AG04450 (cell line): ENCODE measurements at regions not wholly inside any gene's neighbourhood (a gene's known extent, or its start where the extent isn't known, plus 50 kb on each side); places are given as distances from the start of the nearest gene placed in this dataset.

ENCODE experiments used
- CTCF ChIA-PET: fragments of 300-600, 350-600 bp; formaldehyde crosslinking; extraction: SDS; loops from one replicate; lab custom pipeline; 2022; ENCODE audit warnings: antibody characterized with exemption, inconsistent platforms; lab: Charles Lee
- POLR2A ChIA-PET: fragments of 350-600 bp; formaldehyde crosslinking; extraction: SDS; loops from one replicate; lab custom pipeline; 2021; ENCODE audit warnings: antibody characterized with exemption, inconsistent platforms; lab: Yijun Ruan, JAX
- DNase-seq: peaks from one replicate; pipeline ENCODE4 v3.0.0-alpha.2; 2011; ENCODE audit warnings: low read depth, low spot score
- H3K27ac ChIP-seq: one replicate; pipeline ENCODE4 v1.5.1; 2012; ENCODE audit warnings: low read depth, low read length, control low read depth
- H3K27me3 ChIP-seq: one replicate; pipeline ENCODE4 v1.6.0; 2012; ENCODE audit warnings: low read length; ENCODE audit not compliant: control insufficient read depth, insufficient read depth
- H3K4me3 ChIP-seq: 2 replicates; pipeline ENCODE4 v1.5.1; 2011; ENCODE audit warnings: mild to moderate bottlenecking, low read depth, low read length, control low read depth
- H3K9me3 ChIP-seq: 2 replicates; pipeline ENCODE4 v1.5.1; 2012; ENCODE audit warnings: low read length; ENCODE audit not compliant: control insufficient read depth, insufficient read depth
- TF ChIP-seq, protein P1 (sequence below): IDR thresholded peaks from 2 replicates; pipeline ENCODE4 v1.5.1; 2011; ENCODE audit warnings: low read depth, low read length, control low read depth, inconsistent platforms

DNA sequence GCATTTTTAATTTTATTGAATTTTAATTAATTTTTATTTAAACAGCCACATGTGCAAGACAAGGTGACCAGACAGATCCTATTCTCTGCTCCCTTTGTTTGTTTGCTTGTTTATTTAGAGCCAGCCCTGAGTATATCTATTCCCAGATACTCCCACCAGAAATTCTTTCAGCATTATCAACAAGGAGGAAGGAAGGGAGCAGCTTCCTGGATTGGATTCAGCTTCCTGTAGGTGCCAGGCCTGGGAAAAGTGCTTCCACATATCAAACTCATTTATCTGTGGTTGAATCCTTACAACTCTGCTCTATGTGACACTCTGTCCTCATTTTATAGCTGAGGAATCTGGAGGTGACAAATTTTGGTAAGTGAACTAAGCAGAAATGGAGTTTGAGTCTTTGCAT, 60.5 kb upstream of the KLF7 start:
- Histone ChIP-seq H3K27me3 (no peaks in the 10 kb centered on the region), H3K9me3 (no peaks in the 10 kb centered on the region), H3K4me3 (no peak overlapping the region), H3K27ac (no peak overlapping the region)
- CTCF ChIA-PET: interaction anchor here (0.9 to 1.0 kb wide), 2 partner anchors 32 to 247 kb away, joined by 3 to 4 read pairs; no protein-coding TSS in a partner anchor
- POLR2A ChIA-PET: interaction anchor here (1.2 kb wide), 1 partner anchor 60 kb away, joined by 3 read pairs; the partner anchor contains the start of gene KLF7
- no peak for DNase-seq
- TF ChIP-seq, protein P1, sequence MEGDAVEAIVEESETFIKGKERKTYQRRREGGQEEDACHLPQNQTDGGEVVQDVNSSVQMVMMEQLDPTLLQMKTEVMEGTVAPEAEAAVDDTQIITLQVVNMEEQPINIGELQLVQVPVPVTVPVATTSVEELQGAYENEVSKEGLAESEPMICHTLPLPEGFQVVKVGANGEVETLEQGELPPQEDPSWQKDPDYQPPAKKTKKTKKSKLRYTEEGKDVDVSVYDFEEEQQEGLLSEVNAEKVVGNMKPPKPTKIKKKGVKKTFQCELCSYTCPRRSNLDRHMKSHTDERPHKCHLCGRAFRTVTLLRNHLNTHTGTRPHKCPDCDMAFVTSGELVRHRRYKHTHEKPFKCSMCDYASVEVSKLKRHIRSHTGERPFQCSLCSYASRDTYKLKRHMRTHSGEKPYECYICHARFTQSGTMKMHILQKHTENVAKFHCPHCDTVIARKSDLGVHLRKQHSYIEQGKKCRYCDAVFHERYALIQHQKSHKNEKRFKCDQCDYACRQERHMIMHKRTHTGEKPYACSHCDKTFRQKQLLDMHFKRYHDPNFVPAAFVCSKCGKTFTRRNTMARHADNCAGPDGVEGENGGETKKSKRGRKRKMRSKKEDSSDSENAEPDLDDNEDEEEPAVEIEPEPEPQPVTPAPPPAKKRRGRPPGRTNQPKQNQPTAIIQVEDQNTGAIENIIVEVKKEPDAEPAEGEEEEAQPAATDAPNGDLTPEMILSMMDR: no peak

GRCh38 chr2:207226671-207227061, 60.9 kb upstream of the KLF7 start:
- no peak overlapping the region for H3K27ac ChIP-seq
- H3K9me3 ChIP-seq: no peaks in the 10 kb centered on the region
- DNase-seq: no peak
- TF ChIP-seq, protein P1: no peak
- no peaks in the 10 kb centered on the region for H3K27me3 ChIP-seq
- ChIA-PET CTCF (interaction anchor here (0.7 kb wide), 1 partner anchor 163 kb away, joined by 4 read pairs; no protein-coding TSS in a partner anchor), POLR2A (interaction anchor here (1.2 kb wide), 1 partner anchor 61 kb away, joined by 3 read pairs; the partner anchor contains the start of gene KLF7)
- no peak overlapping the region for H3K4me3 ChIP-seq

- TF ChIP-seq, protein P1: no peak
- no peaks in the 10 kb centered on the region for H3K9me3 ChIP-seq
- no peak for DNase-seq
- no peak overlapping the region for H3K27ac ChIP-seq
- ChIA-PET POLR2A (interaction anchor here (1.2 kb wide), 1 partner anchor 61 kb away, joined by 3 read pairs; the partner anchor contains the start of gene KLF7), CTCF (interaction anchor here (0.7 kb wide), 1 partner anchor 162 kb away, joined by 4 read pairs; no protein-coding TSS in a partner anchor)
- H3K27me3 ChIP-seq: no peaks in the 10 kb centered on the region
- no peak overlapping the region for H3K4me3 ChIP-seq
Measured at GRCh38 chr2:207227062-207227748, 61.5 kb upstream of the KLF7 start.

DNA sequence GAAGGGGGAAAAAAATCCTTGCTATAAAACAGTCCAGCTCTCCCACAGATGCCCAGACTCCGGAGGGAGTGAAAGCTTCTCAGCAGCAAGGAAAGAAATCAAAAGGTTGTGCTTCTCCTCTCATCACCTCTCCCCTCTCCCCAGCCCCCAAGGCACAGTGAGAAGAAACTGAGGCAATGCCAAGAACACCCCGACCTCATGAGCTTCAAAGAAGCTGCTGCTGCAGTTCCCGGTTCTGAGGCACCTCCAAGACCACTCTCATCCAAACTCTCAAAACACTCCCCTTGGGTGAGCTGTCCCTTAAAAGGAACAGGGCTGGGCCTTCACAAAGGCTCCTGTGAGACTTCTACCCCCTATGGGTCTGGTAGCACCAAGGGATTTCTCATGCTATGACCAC, 62.0 kb upstream of the KLF7 start:
- POLR2A ChIA-PET: no interaction called here
- Histone ChIP-seq H3K27me3 (no peaks in the 10 kb centered on the region), H3K4me3 (no peak overlapping the region), H3K9me3 (no peaks in the 10 kb centered on the region), H3K27ac (no peak overlapping the region)
- TF ChIP-seq, protein P1: no peak
- DNase-seq: no peak
- CTCF ChIA-PET: no interaction called here

- no peaks in the 10 kb centered on the region for H3K27me3 ChIP-seq
- H3K4me3 ChIP-seq: no peak overlapping the region
- H3K9me3 ChIP-seq: no peaks in the 10 kb centered on the region
- ChIA-PET CTCF (no interaction called here), POLR2A (interaction anchor here (0.7 kb wide), 1 partner anchor 62 kb away, joined by 3 read pairs; no protein-coding TSS in a partner anchor)
- TF ChIP-seq, protein P1: no peak
- H3K27ac ChIP-seq: peak overlapping the region; percentile 11
- no peak for DNase-seq
Measured at GRCh38 chr2:207228402-207228801, 62.7 kb upstream of the KLF7 start.
